HCT116 (cell line): ENCODE measurements at regions not wholly inside any gene's neighbourhood (a gene's known extent, or its start where the extent isn't known, plus 50 kb on each side); places are given as distances from the start of the nearest gene placed in this dataset.

ENCODE experiments used
- ATAC-seq: fragments of 200-7000 bp; cut with Tn5 transposase; 2 replicates; pipeline ENCODE4 v1.9.1; 2020; ENCODE audit warnings: mild to moderate bottlenecking, moderate library complexity
- BruUV-seq: library from RNA; stranded (reverse); fragments of 400-500 nt; replicated peaks from 2 replicates; lab custom pipeline; 2021; lab: Mats Ljungman, UMichigan
- CTCF ChIA-PET: fragments of 300-600 bp; sonication (Branson Sonifier 250); formaldehyde crosslinking; loops from one replicate; lab custom pipeline; 2021; ENCODE audit warnings: antibody characterized with exemption; lab: Charles Lee
- POLR2A ChIA-PET: fragments of 300-600, 350-600 bp; sonication (Branson Sonifier 250); formaldehyde crosslinking; loops from one replicate; lab custom pipeline; 2021; ENCODE audit warnings: antibody characterized with exemption; lab: Charles Lee
- RAD21 ChIA-PET, 2 experiments: fragments of 300-600 bp; sonication (Branson Sonifier 250); formaldehyde crosslinking; loops; one replicate each; lab custom pipeline; 2023; ENCODE audit warnings: low total read pairs in 2 of 2; ENCODE audit not compliant: uncharacterized antibody in 2 of 2, unreplicated experiment in 2 of 2, low non-redundant PET in 1 of 2; lab: Charles Lee
- DNase-seq: peaks from one replicate; pipeline ENCODE4 v3.0.0-alpha.2; 2010; ENCODE audit warnings: low read depth, low spot score
- H2AFZ ChIP-seq: fragments of 200-600 bp; shearing (Covaris generic), sonication (generic); 2 replicates; pipeline ENCODE4 v1.6.1; 2017; ENCODE audit warnings: low read depth, mixed run types, mixed read lengths, antibody characterized with exemption, low read length; ENCODE audit not compliant: poor library complexity, severe bottlenecking
- H3K27ac ChIP-seq: 2 replicates; pipeline ENCODE4 v1.5.1; 2012; ENCODE audit warnings: low read depth, low read length
- H3K27me3 ChIP-seq: fragments of 200-600 bp; sonication (generic); 2 replicates; pipeline ENCODE4 v1.6.1; 2016; ENCODE audit warnings: mixed run types, low read length, mixed read lengths; ENCODE audit not compliant: insufficient read depth
- H3K36me3 ChIP-seq, 2 experiments: fragments of 200-500 bp in 1 of 2; fragments of 200-600 bp in 1 of 2; sonication (Bioruptor generic) in 1 of 2; sonication (generic) in 1 of 2; 2 replicates each; pipeline versions ENCODE4 v1.5.1 to v1.6.1; 2014 to 2016; ENCODE audit warnings: low read length in 2 of 2, inconsistent platforms in 1 of 2, mixed read lengths in 1 of 2, mixed run types in 1 of 2; ENCODE audit not compliant: insufficient read depth in 2 of 2, control insufficient read depth in 1 of 2
- H3K4me1 ChIP-seq, 2 experiments: fragments of 200-600 bp in 1 of 2; sonication (generic) in 1 of 2; 2 replicates each; pipeline versions ENCODE4 v1.5.1 to v1.6.1; 2012 to 2017; ENCODE audit warnings: low read length in 2 of 2, inconsistent platforms in 1 of 2, mild to moderate bottlenecking in 1 of 2, mixed read lengths in 1 of 2, mixed run types in 1 of 2, moderate library complexity in 1 of 2; ENCODE audit not compliant: insufficient read depth in 2 of 2, control insufficient read depth in 1 of 2
- H3K4me2 ChIP-seq: fragments of 200-600 bp; sonication (generic); 2 replicates; pipeline ENCODE4 v1.6.1; 2017; ENCODE audit warnings: mixed run types, low read length, mixed read lengths
- H3K4me3 ChIP-seq, 2 experiments: fragments of 200-600 bp in 1 of 2; sonication (generic) in 1 of 2; replicated peaks in 1 of 2; 2 replicates each; pipeline ENCODE4 v1.5.1; 2011 to 2016; ENCODE audit warnings: low read length in 2 of 2, control low read depth in 1 of 2, low read depth in 1 of 2, mild to moderate bottlenecking in 1 of 2, mixed read lengths in 1 of 2, mixed run types in 1 of 2
- H3K79me2 ChIP-seq: fragments of 200-600 bp; sonication (generic); 2 replicates; pipeline ENCODE4 v1.6.1; 2017; ENCODE audit warnings: mild to moderate bottlenecking, mixed run types, low read length, moderate library complexity, mixed read lengths; ENCODE audit not compliant: insufficient read depth
- H3K9ac ChIP-seq: fragments of 200-600 bp; sonication (generic); 2 replicates; pipeline ENCODE4 v1.6.1; 2016; ENCODE audit warnings: low read length, mixed read lengths
- H3K9me2 ChIP-seq: fragments of 200-600 bp; sonication (generic), shearing (Covaris generic); 2 replicates; pipeline ENCODE4 v1.6.1; 2017; ENCODE audit warnings: mixed run types, mild to moderate bottlenecking, moderate library complexity; ENCODE audit not compliant: insufficient read depth
- H3K9me3 ChIP-seq, 2 experiments: fragments of 200-500 bp in 1 of 2; fragments of 200-600 bp in 1 of 2; sonication (Bioruptor generic) in 1 of 2; sonication (generic) in 1 of 2; 2 replicates each; pipeline ENCODE4 v1.6.1; 2014 to 2017; ENCODE audit warnings: low read length in 2 of 2, mixed read lengths in 2 of 2, inconsistent platforms in 1 of 2, low read depth in 1 of 2, mild to moderate bottlenecking in 1 of 2, mixed run types in 1 of 2, moderate library complexity in 1 of 2; ENCODE audit not compliant: control insufficient read depth in 1 of 2, insufficient read depth in 1 of 2
- H4K20me1 ChIP-seq: fragments of 200-600 bp; sonication (generic), shearing (Covaris generic); 2 replicates; pipeline ENCODE4 v1.6.1; 2017; ENCODE audit warnings: mixed run types, mild to moderate bottlenecking, moderate library complexity; ENCODE audit not compliant: insufficient read depth
- REST ChIP-seq: IDR thresholded peaks from 2 replicates; pipeline ENCODE4 v1.6.1; 2012; ENCODE audit warnings: low read depth
- SIN3A ChIP-seq: IDR thresholded peaks from 2 replicates; pipeline ENCODE4 v1.6.1; 2012; ENCODE audit warnings: low read depth
- TCF7L2 ChIP-seq: IDR thresholded peaks from 2 replicates; pipeline ENCODE4 v1.7.0; 2011; ENCODE audit warnings: borderline replicate concordance, inconsistent platforms; ENCODE audit not compliant: insufficient read depth, insufficient read length; ENCODE audit errors: extremely low read depth
- intact Hi-C: fragments of 100-400 bp; cut with micrococcal nuclease; formaldehyde crosslinking; loops from 2 replicates; pipeline ENCODE4 v1.10.0; 2022

- Histone ChIP-seq H3K4me3 (no peak overlapping the region), H3K27me3 (no peaks in the 10 kb centered on the region), H3K4me2 (no peak overlapping the region), H3K9me2 (no peaks in the 10 kb centered on the region), H3K79me2 (no peaks in the 10 kb centered on the region), H3K4me1 (peaks cover 0 to 9% of the 10 kb centered on the region in 2 experiments; a peak in 1 of 4 replicates), H3K36me3 (no peaks in the 10 kb centered on the region), H4K20me1 (no peaks in the 10 kb centered on the region), H3K9ac (no peak overlapping the region), H3K27ac (no peak overlapping the region), H2AFZ (no peak overlapping the region), H3K9me3 (no peaks in the 10 kb centered on the region)
- intact Hi-C loops, result no loop called here
- TF ChIP-seq REST, result no peak
- TF ChIP-seq SIN3A, result no peak
- no peak for TF ChIP-seq TCF7L2
- CTCF ChIA-PET, result no interaction called here
- DNase-seq, result no peak
- no peak for ATAC-seq
- POLR2A ChIA-PET, result no interaction called here
- no TSS peak for BruUV-seq
- RAD21 ChIA-PET, result no interaction called here
Observed at GRCh38 chr5:135095052-135095715, 61.2 kb upstream of the PITX1 start.
